ENCODE measurements at regions not wholly inside any gene's neighbourhood (a gene's known extent, or its start where the extent isn't known, plus 50 kb on each side); places are given as distances from the start of the nearest gene placed in this dataset.
"Not testable (repeated sequence)": the region's sequence is repeated elsewhere in the genome, so short reads cannot be mapped to it uniquely, and the experiment has no call there.

GRCh38 chr10:126722726-126723125 is 52.2 kb upstream of the C10orf90 start:
- DNase-seq = no peak

GRCh38 chr10:126723226-126723625 is 52.7 kb upstream of the C10orf90 start:
- no peak for DNase-seq

GRCh38 chr10:126729314-126729870 is 58.9 kb upstream of the C10orf90 start:
- DNase-seq = no peak

GRCh38 chr10:126730856-126731609 is 60.5 kb upstream of the C10orf90 start:
- no peak for DNase-seq

- no peak for DNase-seq
Observed at GRCh38 chr10:126731610-126731990, 61.1 kb upstream of the C10orf90 start.

- no peak for DNase-seq
Observed at GRCh38 chr10:126732308-126732707, 61.8 kb upstream of the C10orf90 start.

GRCh38 chr10:126732868-126733267 is 62.4 kb upstream of the C10orf90 start:
- no peak for DNase-seq

GRCh38 chr10:126734015-126734414 is 63.5 kb upstream of the C10orf90 start:
- DNase-seq = no peak

- no peak for DNase-seq
Observed at GRCh38 chr10:126734967-126735366, 64.5 kb upstream of the C10orf90 start.

GRCh38 chr10:126736142-126736541 is 65.6 kb upstream of the C10orf90 start:
- DNase-seq = no peak

- no peak for DNase-seq
Observed at GRCh38 chr10:126736727-126737126, 66.2 kb upstream of the C10orf90 start.

GRCh38 chr10:126738001-126738400 is 67.5 kb upstream of the C10orf90 start:
- DNase-seq = no peak

GRCh38 chr10:126744571-126744970 is 74.1 kb upstream of the C10orf90 start:
- DNase-seq = no peak

GRCh38 chr10:126749015-126749655 is 78.6 kb upstream of the C10orf90 start:
- peak in 1 of 6 experiments; percentile 3 for DNase-seq

GRCh38 chr10:126754966-126755365 is 84.5 kb upstream of the C10orf90 start:
- DNase-seq = no peak

- DNase-seq = no peak
Observed at GRCh38 chr10:126758867-126759266, 88.4 kb upstream of the C10orf90 start.

GRCh38 chr10:126759531-126759930 is 89.0 kb upstream of the C10orf90 start:
- no peak for DNase-seq

GRCh38 chr10:126766646-126767045 is 96.2 kb upstream of the C10orf90 start:
- not testable (repeated sequence) for DNase-seq

- DNase-seq = no peak
Observed at GRCh38 chr10:126770809-126771208, 100.3 kb upstream of the C10orf90 start.

- no peak for DNase-seq
Observed at GRCh38 chr10:126776168-126776567, 105.7 kb upstream of the C10orf90 start.

- no peak for DNase-seq
Observed at GRCh38 chr10:126777714-126778113, 107.2 kb upstream of the C10orf90 start.

GRCh38 chr10:126781450-126782216 is 111.1 kb upstream of the C10orf90 start:
- no peak for DNase-seq

- DNase-seq = no peak
Observed at GRCh38 chr10:126783806-126784557, 113.5 kb upstream of the C10orf90 start.

All from stimulated activated naive CD4-positive, alpha-beta T cell (primary cell).